Prostate gland (tissue), 2 donors: ENCODE measurements at regions not wholly inside any gene's neighbourhood (a gene's known extent, or its start where the extent isn't known, plus 50 kb on each side); places are given as distances from the start of the nearest gene placed in this dataset.
"Not testable (repeated sequence)": the region's sequence is repeated elsewhere in the genome, so short reads cannot be mapped to it uniquely, and the experiment has no call there.

Experiments used
- CTCF ChIP-seq, 4 experiments: fragments of 200-600 bp in 2 of 4; fragments of 450-650 bp in 2 of 4; sonication (generic) in 2 of 4; IDR thresholded peaks; 1 replicate in 3 of 4; 2 replicates in 1 of 4; pipeline ENCODE4 v1.5.1; 2016 to 2019; ENCODE audit warnings: antibody characterized with exemption in 4 of 4, mild to moderate bottlenecking in 2 of 4, moderate library complexity in 2 of 4
- POLR2A ChIP-seq: fragments of 450-650 bp; IDR thresholded peaks from one replicate; pipeline ENCODE4 v1.6.1; 2016; ENCODE audit warnings: antibody characterized with exemption, mild to moderate bottlenecking
- POLR2AphosphoS5 ChIP-seq: sonication (generic); formaldehyde crosslinking; IDR thresholded peaks from one replicate; pipeline ENCODE4 v1.6.1; 2017; ENCODE audit warnings: antibody characterized with exemption

GRCh38 chr5:96097488-96097887 lies 135.8 kb upstream of the ELL2 start:
- not testable (repeated sequence) for TF ChIP-seq CTCF (IDR thresholded peaks at IDR 0.05); POLR2AphosphoS5; POLR2A
